RWPE2 (cell line): ENCODE measurements at regions not wholly inside any gene's neighbourhood (a gene's known extent, or its start where the extent isn't known, plus 50 kb on each side); places are given as distances from the start of the nearest gene placed in this dataset.

ENCODE experiments used
- ATAC-seq: fragments of 200-7000 bp; cut with Tn5 transposase; 3 replicates; pipeline ENCODE4 v1.9.1; 2021; ENCODE audit warnings: low read depth
- DNase-seq: peaks from one replicate; pipeline ENCODE4 v3.0.0-alpha.2; 2020; ENCODE audit warnings: low spot score
- H3K27ac ChIP-seq: fragments of 450-650 bp; 2 replicates; pipeline ENCODE4 v1.5.1; 2017; ENCODE audit warnings: mild to moderate bottlenecking; ENCODE audit not compliant: poor library complexity, severe bottlenecking
- H3K27me3 ChIP-seq: fragments of 250-450 bp; sonication (Bioruptor Pico); 2 replicates; pipeline ENCODE4 v1.5.1; 2021; ENCODE audit warnings: mild to moderate bottlenecking, moderate library complexity; ENCODE audit not compliant: insufficient read depth, poor library complexity, severe bottlenecking
- H3K36me3 ChIP-seq: fragments of 250-450 bp; sonication (Bioruptor Pico); 2 replicates; pipeline ENCODE4 v1.5.1; 2020; ENCODE audit warnings: low read depth, mild to moderate bottlenecking, moderate library complexity
- H3K4me1 ChIP-seq: fragments of 250-450 bp; sonication (Bioruptor Pico); 2 replicates; pipeline ENCODE4 v1.5.1; 2021; ENCODE audit warnings: mild to moderate bottlenecking, moderate library complexity; ENCODE audit not compliant: insufficient read depth, poor library complexity, severe bottlenecking
- H3K4me3 ChIP-seq: fragments of 250-450 bp; sonication (Bioruptor Pico); 2 replicates; pipeline ENCODE4 v1.5.1; 2021; ENCODE audit warnings: mild to moderate bottlenecking, moderate library complexity; ENCODE audit not compliant: severe bottlenecking
- H3K9me3 ChIP-seq: fragments of 250-450 bp; sonication (Bioruptor Pico); 2 replicates; pipeline ENCODE4 v1.5.1; 2021; ENCODE audit warnings: mild to moderate bottlenecking, moderate library complexity; ENCODE audit not compliant: severe bottlenecking
- TF ChIP-seq, protein P1 (sequence below): fragments of 450-650 bp; IDR thresholded peaks from one replicate; pipeline ENCODE4 v1.5.1; 2017; ENCODE audit warnings: mild to moderate bottlenecking, moderate library complexity; ENCODE audit not compliant: poor library complexity, severe bottlenecking

DNA sequence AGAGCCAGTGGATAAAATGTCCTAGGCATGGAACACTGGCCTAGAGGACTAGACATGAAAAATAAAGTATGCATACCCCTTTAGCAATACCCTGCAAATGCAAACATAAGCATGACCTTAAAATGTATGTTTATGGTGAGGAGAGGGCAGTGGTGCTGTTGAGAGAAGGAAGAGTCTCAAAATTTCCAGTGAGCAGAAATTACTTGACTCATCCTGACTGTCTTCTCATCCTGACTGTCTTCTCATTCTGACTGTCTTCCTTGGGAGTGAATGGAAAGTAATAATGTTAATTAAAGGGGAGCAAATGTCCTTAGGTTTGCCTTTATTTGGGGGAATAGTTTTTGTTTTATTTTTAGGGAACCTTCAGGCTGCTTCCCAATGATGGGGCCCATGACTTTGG lies 121.5 kb upstream of the GALNT15 start:
- TF ChIP-seq, protein P1, sequence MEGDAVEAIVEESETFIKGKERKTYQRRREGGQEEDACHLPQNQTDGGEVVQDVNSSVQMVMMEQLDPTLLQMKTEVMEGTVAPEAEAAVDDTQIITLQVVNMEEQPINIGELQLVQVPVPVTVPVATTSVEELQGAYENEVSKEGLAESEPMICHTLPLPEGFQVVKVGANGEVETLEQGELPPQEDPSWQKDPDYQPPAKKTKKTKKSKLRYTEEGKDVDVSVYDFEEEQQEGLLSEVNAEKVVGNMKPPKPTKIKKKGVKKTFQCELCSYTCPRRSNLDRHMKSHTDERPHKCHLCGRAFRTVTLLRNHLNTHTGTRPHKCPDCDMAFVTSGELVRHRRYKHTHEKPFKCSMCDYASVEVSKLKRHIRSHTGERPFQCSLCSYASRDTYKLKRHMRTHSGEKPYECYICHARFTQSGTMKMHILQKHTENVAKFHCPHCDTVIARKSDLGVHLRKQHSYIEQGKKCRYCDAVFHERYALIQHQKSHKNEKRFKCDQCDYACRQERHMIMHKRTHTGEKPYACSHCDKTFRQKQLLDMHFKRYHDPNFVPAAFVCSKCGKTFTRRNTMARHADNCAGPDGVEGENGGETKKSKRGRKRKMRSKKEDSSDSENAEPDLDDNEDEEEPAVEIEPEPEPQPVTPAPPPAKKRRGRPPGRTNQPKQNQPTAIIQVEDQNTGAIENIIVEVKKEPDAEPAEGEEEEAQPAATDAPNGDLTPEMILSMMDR = no peak
- no peak overlapping the region for H3K4me3 ChIP-seq
- peaks cover 11% of the 10 kb centered on the region for H3K4me1 ChIP-seq
- DNase-seq = no peak
- H3K36me3 ChIP-seq = no peaks in the 10 kb centered on the region
- ATAC-seq = no peak
- no peaks in the 10 kb centered on the region for H3K27me3 ChIP-seq
- no peak overlapping the region for H3K27ac ChIP-seq
- H3K9me3 ChIP-seq = no peaks in the 10 kb centered on the region

DNA sequence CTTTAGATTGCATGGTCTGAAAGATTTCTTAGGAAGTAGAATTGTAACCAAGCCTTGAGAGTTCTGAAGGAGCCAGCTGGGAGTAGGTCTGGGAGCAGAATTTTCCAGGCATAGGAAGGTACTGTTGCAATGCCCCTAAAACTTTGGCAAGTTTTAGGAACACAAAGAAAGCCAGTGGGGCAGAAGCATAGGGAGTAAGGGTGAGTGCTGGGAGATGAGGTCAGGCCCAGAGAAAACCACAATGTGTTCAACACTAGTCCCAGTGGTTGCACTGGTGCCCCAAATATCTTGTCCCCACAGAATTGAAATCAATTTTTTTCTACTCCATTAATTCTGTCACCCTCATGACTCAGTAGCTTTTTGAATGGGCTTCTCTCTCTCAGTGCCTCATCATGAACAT lies 120.7 kb upstream of the GALNT15 start:
- DNase-seq (no peak), ATAC-seq (no peak)
- no peaks in the 10 kb centered on the region for H3K36me3 ChIP-seq
- H3K4me3 ChIP-seq = no peak overlapping the region
- H3K4me1 ChIP-seq = peaks cover 19% of the 10 kb centered on the region
- TF ChIP-seq, protein P1 = no peak
- no peaks in the 10 kb centered on the region for H3K27me3 ChIP-seq
- no peak overlapping the region for H3K27ac ChIP-seq
- H3K9me3 ChIP-seq = no peaks in the 10 kb centered on the region

DNA sequence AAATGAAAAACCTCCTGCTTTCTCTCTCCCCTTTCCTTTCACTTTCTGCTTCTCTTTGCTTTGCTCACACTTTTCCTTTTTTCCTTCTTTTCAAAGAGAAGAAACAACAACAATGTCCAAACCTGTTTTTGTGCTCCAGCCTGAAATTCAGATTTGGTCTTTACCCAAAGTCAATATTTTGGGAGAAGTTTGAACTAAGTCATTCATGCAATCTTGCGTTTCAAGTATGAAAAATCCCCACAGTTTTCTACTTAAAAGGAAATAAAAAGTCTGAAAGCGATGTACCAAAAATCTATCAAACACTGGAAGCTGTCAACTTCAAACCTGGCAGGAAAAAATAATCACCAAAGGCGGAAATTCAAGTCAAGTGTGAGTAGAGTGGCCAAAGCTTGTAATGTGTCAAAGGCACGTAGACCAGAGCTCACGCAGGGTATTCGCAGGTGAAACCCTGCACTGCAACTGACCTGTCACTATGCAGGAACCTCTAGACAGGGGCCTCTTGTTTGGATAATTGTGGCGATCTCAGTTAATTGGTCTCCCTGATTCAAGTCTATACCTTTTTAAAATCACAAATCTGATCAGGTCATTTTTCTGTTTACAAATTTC lies 118.8 kb upstream of the GALNT15 start:
- Histone ChIP-seq H3K4me1 (peaks cover 37% of the 10 kb centered on the region), H3K9me3 (no peaks in the 10 kb centered on the region), H3K27ac (peak overlapping the region; percentile 96), H3K4me3 (no peak overlapping the region), H3K36me3 (no peaks in the 10 kb centered on the region), H3K27me3 (no peaks in the 10 kb centered on the region)
- DNase-seq (no peak), ATAC-seq (no peak)
- TF ChIP-seq, protein P1 = no peak

DNA sequence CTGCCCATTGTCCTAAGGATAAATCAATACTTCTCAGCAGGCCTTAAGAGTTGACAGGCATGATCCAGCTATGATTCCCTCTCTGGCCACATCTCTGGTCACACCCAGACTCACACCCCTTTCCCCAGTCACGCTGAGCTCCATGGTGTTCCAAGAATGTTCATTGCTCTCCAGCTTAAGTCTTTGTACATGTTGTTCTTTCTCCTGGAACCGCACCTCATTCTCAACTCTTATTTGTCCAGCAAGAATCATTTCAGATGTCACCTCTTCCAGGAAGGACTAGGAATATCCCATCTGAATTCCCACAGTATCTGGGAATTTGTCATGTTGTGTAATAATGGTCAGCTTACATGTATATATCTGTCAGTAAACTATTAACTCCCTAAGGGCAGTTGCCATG lies 118.3 kb upstream of the GALNT15 start:
- Histone ChIP-seq H3K36me3 (no peaks in the 10 kb centered on the region), H3K4me3 (no peak overlapping the region), H3K4me1 (peaks cover 41% of the 10 kb centered on the region), H3K27me3 (no peaks in the 10 kb centered on the region), H3K9me3 (no peaks in the 10 kb centered on the region), H3K27ac (peak overlapping the region; percentile 96)
- TF ChIP-seq, protein P1 = no peak
- ATAC-seq (0 out of 3 replicates have a peak, but pooled peaks have one; percentile 22), DNase-seq (no peak)

DNA sequence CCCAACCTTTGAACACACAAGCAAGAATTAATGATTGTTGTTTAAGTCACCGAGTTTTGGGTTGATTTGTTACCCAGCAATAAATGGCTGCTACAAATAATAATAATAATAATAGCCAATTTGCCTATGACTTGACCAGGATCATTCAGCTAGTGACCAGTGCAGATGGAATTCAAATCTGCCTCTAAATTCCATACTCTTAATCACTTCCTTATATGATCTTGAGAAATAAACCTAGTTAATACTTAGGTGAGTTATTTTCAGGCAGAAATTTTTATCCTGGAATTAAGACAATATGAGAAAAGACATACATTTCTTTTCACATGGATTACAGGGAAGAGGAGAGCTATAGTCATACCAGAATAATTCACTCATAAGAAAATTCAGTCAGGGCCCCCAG lies 116.0 kb upstream of the GALNT15 start:
- no peaks in the 10 kb centered on the region for H3K36me3 ChIP-seq
- H3K27me3 ChIP-seq = no peaks in the 10 kb centered on the region
- H3K27ac ChIP-seq = peak overlapping the region; percentile 96
- TF ChIP-seq, protein P1 = no peak
- no peaks in the 10 kb centered on the region for H3K9me3 ChIP-seq
- DNase-seq = no peak
- peaks cover 41% of the 10 kb centered on the region for H3K4me1 ChIP-seq
- peak; percentile 23; the same call in 2 of the 3 replicates for ATAC-seq
- H3K4me3 ChIP-seq = no peak overlapping the region
